HCT116 (cell line): ENCODE measurements at regions not wholly inside any gene's neighbourhood (a gene's known extent, or its start where the extent isn't known, plus 50 kb on each side); places are given as distances from the start of the nearest gene placed in this dataset.

Source experiments
- CTCF ChIP-seq, 3 experiments: fragments of 200-600 bp in 1 of 3; sonication (generic) in 1 of 3; IDR thresholded peaks in 2 of 3; conservative IDR thresholded peaks in 1 of 3; 2 replicates each; pipeline ENCODE4 v1.5.1; 2012 to 2017; ENCODE audit warnings: low read depth in 2 of 3, low read length in 2 of 3, antibody characterized with exemption in 1 of 3, borderline replicate concordance in 1 of 3, control low read depth in 1 of 3, mild to moderate bottlenecking in 1 of 3, mixed read lengths in 1 of 3, mixed run types in 1 of 3, moderate library complexity in 1 of 3; ENCODE audit not compliant: insufficient read depth in 1 of 3
- POLR2A ChIP-seq: IDR thresholded peaks from 2 replicates; pipeline ENCODE4 v1.7.0; 2011; ENCODE audit warnings: borderline replicate concordance; ENCODE audit not compliant: insufficient read depth, insufficient read length; ENCODE audit errors: extremely low read depth
- RAD21 ChIP-seq: IDR thresholded peaks from 2 replicates; pipeline ENCODE4 v1.6.1; 2012; ENCODE audit warnings: low read depth, mild to moderate bottlenecking
- REST ChIP-seq: IDR thresholded peaks from 2 replicates; pipeline ENCODE4 v1.6.1; 2012; ENCODE audit warnings: low read depth

- TF ChIP-seq RAD21 (no peak), POLR2A (no peak), CTCF (IDR thresholded peaks at IDR 0.05 in 2 of 3, conservative IDR thresholded peaks at IDR 0.05 in 1 of 3; ENCODE audit: borderline replicate concordance in 1 of 3, insufficient read depth in 1 of 3, low read depth in 2 of 3, low read length in 2 of 3) (no peak), REST (no peak)
Observed at GRCh38 chr1:101122452-101123166, 97.0 kb upstream of the DPH5 start.
